Activated gamma-delta T cell treated with anti-CD3 and anti-CD28 coated beads, Interleukin-2, amount 50 U/mL, for 16 hours (primary cell): ENCODE measurements at regions not wholly inside any gene's neighbourhood (a gene's known extent, or its start where the extent isn't known, plus 50 kb on each side); places are given as distances from the start of the nearest gene placed in this dataset.
"Not testable (repeated sequence)": the region's sequence is repeated elsewhere in the genome, so short reads cannot be mapped to it uniquely, and the experiment has no call there.

Source experiments
- DNase-seq: peaks from one replicate; pipeline ENCODE4 v3.0.0-alpha.2; 2020; ENCODE audit warnings: low read depth

- DNase-seq: no peak
These were observed 260.3 kb downstream of the ADGRD1 start for GRCh38 chr12:131213896-131214442.

DNA sequence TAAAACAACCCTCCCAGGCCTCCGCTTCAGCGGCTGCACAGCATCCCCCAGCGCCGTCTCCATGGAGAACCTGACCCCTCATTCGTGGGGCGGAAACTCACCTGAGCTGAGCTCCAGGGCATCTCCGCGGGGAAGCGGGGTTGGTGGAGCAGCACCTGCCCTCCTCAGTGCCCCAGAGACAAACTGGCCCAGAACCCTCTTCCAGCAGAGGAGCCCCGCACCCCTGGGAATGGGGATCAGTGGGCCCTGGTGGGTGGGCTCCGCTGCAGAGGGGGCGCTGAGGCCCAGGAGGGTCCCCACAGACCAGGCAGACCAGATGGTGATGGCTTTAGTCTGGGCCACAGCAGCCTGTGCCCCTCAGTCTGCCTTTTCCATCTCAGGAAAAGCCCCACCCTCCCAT, 261.2 kb downstream of the ADGRD1 start:
- DNase-seq: not testable (repeated sequence)

DNA sequence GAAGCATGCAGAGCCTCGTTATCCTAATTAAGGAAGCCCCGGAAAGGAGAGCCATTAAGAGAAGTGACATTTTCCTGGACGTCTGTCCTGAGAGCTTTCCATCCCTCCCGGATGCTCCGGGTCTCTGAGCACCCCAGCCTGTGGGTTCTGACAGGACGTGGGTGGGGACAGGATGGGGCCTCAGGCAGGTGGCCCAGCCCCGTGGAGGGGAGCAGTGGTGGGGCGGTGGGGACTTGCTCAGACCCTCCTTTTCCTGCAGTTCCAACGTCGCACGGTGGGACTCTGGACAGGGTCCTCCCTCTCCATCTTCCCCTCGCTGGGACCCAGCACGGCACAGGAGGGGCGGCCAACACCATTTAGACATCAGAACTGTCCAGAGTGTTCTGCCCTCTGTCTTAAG, 262.9 kb downstream of the ADGRD1 start:
- not testable (repeated sequence) for DNase-seq

DNA sequence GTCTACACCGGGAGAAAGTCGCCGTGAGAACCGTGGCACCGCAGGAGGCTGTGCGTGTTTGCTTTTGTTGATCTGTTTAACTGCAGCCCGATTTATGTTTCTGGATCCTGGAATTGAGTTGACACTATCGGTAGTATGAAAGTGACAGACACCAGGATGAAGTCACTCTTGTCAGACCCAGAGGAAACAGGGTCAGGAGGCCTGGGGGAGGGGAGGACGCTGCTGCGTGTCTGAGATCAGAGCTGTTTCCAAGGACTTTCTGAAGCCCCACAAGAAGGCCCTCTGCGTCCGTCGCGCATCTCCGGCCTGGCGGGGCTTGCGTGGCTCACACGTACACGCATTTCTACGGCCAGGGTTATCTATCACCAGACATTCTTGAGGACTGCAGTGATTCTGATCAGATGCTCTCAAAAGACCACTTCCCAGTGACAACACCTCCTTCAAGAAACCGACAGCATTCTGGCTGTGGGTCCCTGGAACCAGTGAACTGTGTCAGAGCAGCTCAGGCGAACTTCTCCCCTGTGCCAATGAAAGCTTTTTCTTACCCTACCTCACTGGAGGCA, 263.4 kb downstream of the ADGRD1 start:
- no peak for DNase-seq

DNA sequence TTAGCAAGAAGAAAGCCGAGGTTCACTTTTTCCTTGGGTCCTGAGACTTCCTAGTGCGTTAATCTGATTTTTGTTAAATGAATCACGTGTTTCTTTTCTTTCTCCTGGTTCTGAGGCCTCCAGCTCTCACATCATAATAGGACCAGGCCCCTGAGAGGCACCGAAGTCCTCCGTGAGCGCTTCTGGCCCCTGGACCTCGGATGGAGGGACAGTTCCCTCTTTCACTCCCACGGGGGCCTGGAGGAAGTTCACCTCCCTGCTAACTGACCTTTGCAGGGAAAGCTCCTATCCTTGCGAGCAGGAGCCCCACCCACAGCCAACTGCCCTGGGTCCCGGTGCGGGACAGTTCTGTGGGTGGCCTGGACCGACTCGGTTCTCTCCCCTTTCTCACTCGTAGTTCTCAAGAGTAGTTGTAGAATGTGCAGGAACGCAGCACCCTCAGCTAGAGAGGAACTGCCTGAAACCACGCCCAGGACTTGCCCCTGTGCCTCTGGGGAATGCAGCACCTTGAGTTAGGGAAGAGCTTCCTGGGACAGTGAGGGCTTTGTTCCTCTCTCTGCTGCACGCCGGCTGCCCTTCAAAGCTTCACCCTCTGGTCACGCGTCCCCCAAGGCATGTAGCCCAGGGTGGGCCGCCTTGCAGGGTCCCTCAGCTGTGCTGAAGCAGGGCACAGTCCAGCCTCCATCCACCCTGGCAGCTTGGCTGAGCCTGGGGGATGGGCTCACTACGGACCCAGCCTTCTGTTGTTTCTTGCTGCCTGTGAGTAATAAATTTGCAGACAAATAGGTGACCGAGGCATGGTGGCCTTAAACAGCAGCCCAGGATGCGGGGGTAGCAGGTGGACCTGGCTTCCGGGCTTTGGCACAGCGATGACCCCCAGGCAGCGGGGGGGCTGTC, 264.6 kb downstream of the ADGRD1 start:
- no peak for DNase-seq

- no peak for DNase-seq
These were observed 265.4 kb downstream of the ADGRD1 start for GRCh38 chr12:131218923-131219669.

GRCh38 chr12:131219670-131220330, 266.1 kb downstream of the ADGRD1 start:
- no peak for DNase-seq

DNA sequence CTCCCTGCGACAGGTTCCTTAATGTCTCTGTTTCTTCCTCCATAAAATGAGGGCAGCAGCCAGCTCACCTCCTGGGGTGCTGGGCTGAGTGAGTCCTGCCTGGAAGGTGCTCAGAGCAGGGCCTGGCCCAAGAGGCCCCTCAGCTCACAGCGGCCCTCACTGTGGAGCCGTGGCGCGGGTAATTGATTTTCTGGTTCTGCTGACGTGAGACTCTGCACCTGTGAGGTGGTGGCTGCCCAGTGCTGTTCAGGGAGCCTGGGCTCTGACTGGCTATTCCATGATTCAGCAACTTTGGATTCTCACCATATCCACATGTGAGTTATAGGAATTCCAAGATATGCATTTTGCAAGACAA, 266.6 kb downstream of the ADGRD1 start:
- no peak for DNase-seq

DNA sequence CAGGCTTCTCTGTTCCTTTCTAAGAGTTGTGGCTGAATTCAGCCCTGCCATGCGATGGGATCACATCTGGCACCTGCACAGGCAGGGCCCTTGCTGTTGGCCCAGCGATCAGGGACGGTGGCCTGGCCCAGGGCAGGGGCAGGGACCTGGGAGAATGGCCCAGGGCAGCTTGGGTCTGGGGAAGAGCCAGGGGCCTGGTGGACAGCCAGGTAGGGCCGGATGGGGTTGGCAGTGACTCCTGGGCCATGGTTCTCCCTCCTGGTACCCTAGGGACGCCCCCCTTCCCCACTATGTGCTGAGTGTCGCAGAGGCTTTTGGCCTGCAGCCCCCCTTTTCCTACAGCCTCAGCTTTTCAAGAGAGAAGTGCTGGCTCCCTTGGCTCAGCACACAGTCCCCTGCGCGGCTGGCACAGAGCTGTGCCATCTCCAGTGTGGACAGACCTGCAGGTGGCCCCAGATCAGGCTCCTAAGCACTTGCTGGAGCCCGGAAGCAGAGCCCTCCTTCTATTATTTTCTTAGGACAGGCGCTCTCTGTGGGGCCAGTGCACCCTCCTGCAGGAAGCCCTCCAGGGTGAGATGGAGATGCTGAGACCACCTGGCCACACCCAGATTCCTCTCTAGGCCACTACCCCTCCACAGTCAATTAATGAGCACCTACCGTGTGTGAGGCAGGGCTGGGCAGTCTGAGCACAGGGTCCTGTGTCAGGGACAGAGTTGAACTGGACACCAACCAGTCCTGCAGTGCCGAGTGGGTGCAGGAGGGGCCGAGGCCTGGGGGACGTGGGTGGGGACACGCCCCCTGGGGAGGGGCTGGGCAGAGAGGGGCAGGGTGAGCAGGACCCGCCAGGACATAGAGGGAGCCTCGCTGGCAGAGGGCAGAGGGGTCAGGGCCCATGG, 267.6 kb downstream of the ADGRD1 start:
- no peak for DNase-seq

DNA sequence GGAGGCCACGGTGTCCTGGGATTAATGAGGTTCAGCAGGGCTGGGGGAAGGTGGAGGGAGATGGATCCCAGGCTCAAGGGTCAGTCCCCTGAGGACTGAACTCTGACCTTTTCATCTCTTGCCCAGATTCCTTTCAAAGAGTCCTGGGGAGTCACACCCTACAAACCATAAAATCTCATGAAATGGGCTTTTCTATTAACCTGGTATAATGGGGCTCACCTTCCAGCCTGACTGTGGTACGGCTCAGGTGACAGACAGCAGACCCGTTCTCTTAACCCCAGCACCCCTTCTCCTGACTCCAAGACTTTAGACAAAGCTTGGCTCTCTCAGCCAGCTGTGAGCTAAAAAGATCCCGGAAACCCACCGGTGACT, 268.2 kb downstream of the ADGRD1 start:
- DNase-seq: no peak

GRCh38 chr12:131222329-131223139, 268.8 kb downstream of the ADGRD1 start:
- DNase-seq: no peak

DNA sequence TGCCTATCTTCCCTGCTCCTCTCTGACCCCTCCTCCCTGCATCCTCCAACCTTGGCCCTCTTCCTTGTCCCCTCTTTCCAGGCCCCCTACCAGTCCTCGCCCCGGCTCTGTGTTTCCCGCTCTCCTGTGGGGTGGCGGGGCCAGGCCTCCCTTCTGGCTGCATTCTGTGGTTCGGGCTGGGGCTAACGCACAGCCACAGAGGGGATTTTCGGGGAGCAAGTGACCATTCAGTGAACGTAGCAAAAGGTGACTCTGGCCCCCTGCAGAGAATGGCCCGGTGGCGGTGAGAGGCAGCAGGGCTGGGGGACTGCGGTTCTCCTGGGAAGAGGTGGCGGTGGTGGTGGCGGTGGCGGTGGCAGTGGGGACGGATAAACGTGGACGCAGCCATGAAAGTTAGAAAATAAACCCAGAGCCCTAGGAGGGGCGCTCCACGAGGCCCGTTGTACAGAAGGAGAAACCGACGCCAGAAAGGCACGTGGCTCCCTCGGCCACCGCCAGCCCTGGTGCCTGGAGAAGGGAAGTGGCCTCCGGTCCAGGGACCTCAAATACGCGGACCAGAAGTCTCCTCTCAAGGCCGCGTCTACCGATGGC, 269.6 kb downstream of the ADGRD1 start:
- no peak for DNase-seq

DNA sequence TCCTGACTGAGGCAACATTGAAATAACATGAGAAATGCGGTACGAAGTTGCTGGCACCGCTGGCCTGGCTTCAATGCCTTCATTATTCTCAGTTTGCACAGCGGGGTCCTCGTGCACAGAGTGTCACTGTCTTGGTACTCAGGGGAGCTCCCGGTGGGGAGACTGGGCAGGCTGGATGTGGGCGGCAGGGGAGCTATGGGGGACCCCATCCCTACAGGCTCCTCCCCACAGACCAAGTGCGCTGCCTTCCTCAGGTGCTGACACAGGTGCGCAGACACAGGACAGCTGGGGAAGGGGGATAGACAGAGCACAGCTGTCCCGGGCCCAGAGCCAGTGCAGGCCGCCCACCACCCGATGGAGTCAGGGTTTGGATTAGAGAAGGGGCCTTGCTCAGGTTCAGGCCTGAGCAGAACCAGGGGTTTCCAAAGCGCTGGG, 270.1 kb downstream of the ADGRD1 start:
- no peak for DNase-seq

DNA sequence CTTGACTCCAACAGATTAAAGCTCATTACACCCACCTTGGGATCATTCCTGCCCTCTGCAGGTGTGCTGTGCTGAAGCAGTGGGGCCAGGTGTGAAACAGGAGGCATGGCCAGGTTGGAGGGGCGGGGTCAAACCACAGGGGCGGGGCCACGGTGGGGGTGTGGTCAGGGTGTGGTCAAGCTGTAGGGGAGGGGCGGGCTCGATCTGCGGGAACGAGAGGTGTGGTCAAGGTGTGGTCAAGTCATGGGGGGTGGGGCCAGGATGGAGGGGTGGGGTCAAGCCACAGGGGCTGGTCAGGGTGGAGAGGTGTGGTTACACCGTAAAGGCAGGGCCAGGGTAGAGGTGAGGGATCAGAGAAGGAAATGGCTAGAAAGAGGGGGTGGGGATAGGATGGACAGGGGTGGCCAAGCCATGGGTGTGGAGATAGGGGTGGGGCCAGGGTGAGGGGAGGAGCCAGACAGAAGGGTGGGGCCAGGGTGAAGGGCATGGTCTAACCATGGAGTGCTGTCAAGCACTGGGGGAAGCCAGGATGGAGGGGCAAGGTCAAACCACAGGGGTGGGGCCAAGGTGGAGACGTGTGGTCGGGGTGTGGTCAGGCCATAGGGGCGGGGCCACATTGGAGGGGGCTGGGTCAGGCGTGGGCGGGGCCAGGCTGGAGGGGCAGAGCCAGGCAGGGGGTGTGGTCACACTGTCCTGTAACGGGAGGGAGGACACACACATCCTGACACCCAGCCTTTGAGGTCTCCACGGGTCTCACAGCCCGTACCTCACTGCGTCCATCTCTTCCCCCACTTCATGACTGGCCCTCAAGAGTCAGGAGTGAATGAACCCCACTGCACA, 270.7 kb downstream of the ADGRD1 start:
- not testable (repeated sequence) for DNase-seq

DNA sequence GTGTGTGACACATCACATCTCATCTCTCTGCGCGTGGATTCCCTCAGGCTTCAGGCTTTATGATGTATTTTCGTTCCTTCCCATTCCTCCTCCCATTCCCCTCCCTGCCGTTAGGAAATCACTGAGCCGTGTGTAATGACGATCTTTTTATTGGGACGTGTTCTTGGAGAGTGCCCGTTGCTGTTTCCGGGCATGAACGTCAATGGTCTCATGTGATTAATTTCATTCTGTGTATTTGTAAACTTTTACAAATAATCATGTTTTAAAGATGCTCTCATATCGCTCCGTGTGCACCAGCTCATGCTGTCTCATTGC, 271.3 kb downstream of the ADGRD1 start:
- not testable (repeated sequence) for DNase-seq

DNA sequence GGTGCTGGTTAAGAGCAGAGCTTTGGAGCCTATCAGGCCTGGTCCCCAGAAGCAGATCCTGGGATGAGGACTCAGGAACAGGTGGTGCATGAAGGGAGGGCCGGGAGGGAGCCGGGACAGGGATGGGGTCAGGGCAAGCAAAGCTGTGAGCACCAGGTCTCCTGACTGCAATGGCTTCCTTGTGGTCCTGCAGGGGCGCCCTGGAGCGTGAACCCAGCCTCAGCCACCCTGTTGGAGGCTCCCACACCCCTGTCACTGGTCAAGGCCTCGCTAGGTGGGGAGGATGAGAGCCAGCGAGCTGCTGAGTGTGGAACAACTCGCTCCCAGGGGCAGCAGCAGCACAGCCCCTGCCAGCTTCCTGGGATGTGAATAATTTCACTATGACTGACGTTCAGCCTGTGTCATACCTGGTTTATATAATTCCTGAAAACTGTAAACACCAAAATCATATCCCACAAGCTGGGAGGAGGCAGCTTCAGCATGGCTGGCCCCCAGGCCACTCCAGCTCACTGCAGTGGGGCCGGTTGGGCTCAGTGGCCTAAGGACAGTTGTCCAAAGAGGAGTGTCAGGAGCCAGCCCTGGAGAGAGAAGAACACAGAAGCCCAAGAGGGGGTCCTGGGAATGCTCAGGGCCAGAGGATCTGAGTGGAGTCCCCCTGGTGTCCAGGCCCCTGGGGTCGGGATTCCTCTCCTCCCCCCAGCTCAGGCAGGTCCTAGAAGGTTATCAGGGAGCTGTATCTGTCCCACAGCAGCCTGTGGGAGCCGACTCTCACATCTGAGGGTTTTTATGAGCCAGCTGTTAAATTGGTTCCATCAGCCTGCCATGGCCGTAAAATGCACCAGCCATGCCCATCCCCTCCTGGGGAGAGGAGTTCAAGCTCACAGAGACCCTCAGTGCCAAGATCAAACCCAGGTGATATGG, 272.9 kb downstream of the ADGRD1 start:
- DNase-seq: no peak

DNA sequence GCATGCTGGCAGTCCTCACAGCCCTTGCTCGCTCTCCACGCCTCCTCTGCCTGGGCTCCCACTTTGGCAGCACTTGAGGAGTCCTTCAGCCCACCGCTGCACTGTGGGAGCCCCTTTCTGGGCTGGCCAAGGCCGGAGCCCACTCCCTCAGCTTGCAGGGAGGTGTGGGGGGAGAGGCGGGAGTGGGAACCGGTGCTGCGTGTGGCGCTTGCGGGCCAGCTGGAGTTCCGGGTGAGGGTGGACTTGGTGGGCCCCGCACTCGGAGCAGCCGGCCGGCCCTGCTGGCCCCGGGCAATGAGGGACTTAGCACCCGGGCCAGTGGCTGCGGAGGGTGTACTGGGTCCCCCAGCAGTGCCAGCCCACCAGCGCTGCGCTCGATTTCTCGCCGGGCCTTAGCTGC, 273.9 kb downstream of the ADGRD1 start:
- DNase-seq: not testable (repeated sequence)

DNA sequence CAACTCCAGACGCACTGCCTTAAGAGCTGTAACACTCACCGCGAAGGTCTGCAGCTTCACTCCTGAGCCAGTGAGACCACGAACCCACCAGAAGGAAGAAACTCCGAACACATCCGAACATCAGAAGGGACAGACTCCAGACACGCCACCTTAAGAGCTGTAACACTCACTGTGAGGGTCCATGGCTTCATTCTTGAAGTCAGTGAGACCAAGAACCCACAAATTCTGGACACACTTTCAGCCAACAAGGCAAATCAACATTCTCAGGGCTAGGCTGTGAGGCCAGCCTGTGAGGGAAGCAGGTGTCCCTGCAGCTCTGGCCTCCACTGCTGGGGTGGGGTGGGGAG, 275.3 kb downstream of the ADGRD1 start:
- not testable (repeated sequence) for DNase-seq
